SK-N-SH (cell line): ENCODE measurements at regions not wholly inside any gene's neighbourhood (a gene's known extent, or its start where the extent isn't known, plus 50 kb on each side); places are given as distances from the start of the nearest gene placed in this dataset.

Experiments used
- CTCF ChIA-PET: fragments of 300-600, 350-600 bp; formaldehyde crosslinking; extraction: SDS; loops from one replicate; lab custom pipeline; 2021; lab: Yijun Ruan, JAX
- POLR2A ChIA-PET: fragments of 350-600 bp; sonication (Branson Sonifier 250); formaldehyde crosslinking; extraction: SDS; loops from one replicate; lab custom pipeline; 2020; ENCODE audit warnings: antibody characterized with exemption, inconsistent platforms; lab: Yijun Ruan, JAX
- DNase-seq: peaks from one replicate; pipeline ENCODE4 v3.0.0; 2012
- H2AFZ ChIP-seq: fragments of 200-600 bp; sonication (generic); 2 replicates; pipeline ENCODE4 v1.8.1; 2016; ENCODE audit warnings: antibody characterized with exemption, mild to moderate bottlenecking, low read depth
- H3F3A ChIP-seq: fragments of 200-600 bp; sonication (generic); replicated peaks from 2 replicates; pipeline ENCODE3; 2016; ENCODE audit warnings: antibody characterized with exemption, mild to moderate bottlenecking; ENCODE audit not compliant: insufficient read depth
- H3K27ac ChIP-seq, 2 experiments: fragments of 200-500 bp in 1 of 2; fragments of 200-600 bp in 1 of 2; sonication (Bioruptor generic) in 1 of 2; sonication (generic), shearing (Covaris generic) in 1 of 2; 2 replicates each; pipeline versions ENCODE4 v1.5.1 to v1.6.1; 2014 to 2016; ENCODE audit warnings: low read depth in 2 of 2, inconsistent platforms in 1 of 2, low read length in 1 of 2, mild to moderate bottlenecking in 1 of 2, mixed read lengths in 1 of 2
- H3K27me3 ChIP-seq: fragments of 200-600 bp; sonication (generic), shearing (Covaris generic); 2 replicates; pipeline ENCODE4 v1.6.1; 2016; ENCODE audit warnings: mixed run types; ENCODE audit not compliant: insufficient read depth
- H3K36me3 ChIP-seq, 2 experiments: fragments of 200-500 bp in 1 of 2; fragments of 200-600 bp in 1 of 2; sonication (Bioruptor generic) in 1 of 2; sonication (generic) in 1 of 2; replicated peaks in 1 of 2; 2 replicates each; pipeline versions ENCODE3 to v1.5.1; 2014 to 2016; ENCODE audit warnings: low read length in 1 of 2, mild to moderate bottlenecking in 1 of 2; ENCODE audit not compliant: insufficient read depth in 2 of 2, control insufficient read depth in 1 of 2
- H3K4me1 ChIP-seq, 2 experiments: fragments of 200-500 bp in 1 of 2; fragments of 200-600 bp in 1 of 2; sonication (Bioruptor generic) in 1 of 2; sonication (generic), shearing (Covaris generic) in 1 of 2; 2 replicates each; pipeline versions ENCODE4 v1.5.1 to v1.6.1; 2014 to 2016; ENCODE audit warnings: low read depth in 1 of 2, low read length in 1 of 2, mixed run types in 1 of 2; ENCODE audit not compliant: insufficient read depth in 2 of 2, control insufficient read depth in 1 of 2
- H3K4me2 ChIP-seq: fragments of 200-600 bp; sonication (generic), shearing (Covaris generic); 2 replicates; pipeline ENCODE4 v1.6.1; 2017; ENCODE audit warnings: mixed run types
- H3K4me3 ChIP-seq, 2 experiments: fragments of 200-500 bp in 1 of 2; fragments of 200-600 bp in 1 of 2; sonication (Bioruptor generic) in 1 of 2; sonication (generic), shearing (Covaris generic) in 1 of 2; 2 replicates each; pipeline versions ENCODE4 v1.5.1 to v1.8.1; 2014 to 2016; ENCODE audit warnings: low read depth in 2 of 2, inconsistent platforms in 1 of 2, low read length in 1 of 2, mild to moderate bottlenecking in 1 of 2, mixed read lengths in 1 of 2, moderate library complexity in 1 of 2
- H3K79me2 ChIP-seq: fragments of 200-600 bp; sonication (generic); 2 replicates; pipeline ENCODE4 v1.8.1; 2017; ENCODE audit warnings: mild to moderate bottlenecking; ENCODE audit not compliant: insufficient read depth
- H3K9ac ChIP-seq: fragments of 200-600 bp; sonication (generic); 2 replicates; pipeline ENCODE4 v1.6.1; 2017; ENCODE audit warnings: mixed run types
- H3K9me2 ChIP-seq: fragments of 200-600 bp; sonication (generic); 2 replicates; pipeline ENCODE4 v1.6.1; 2017; ENCODE audit warnings: mixed run types
- H3K9me3 ChIP-seq: fragments of 200-600 bp; sonication (generic); 2 replicates; pipeline ENCODE4 v1.6.1; 2017; ENCODE audit warnings: mixed run types, mild to moderate bottlenecking, moderate library complexity
- H4K20me1 ChIP-seq: fragments of 200-600 bp; sonication (generic); 2 replicates; pipeline ENCODE4 v1.6.1; 2017; ENCODE audit warnings: mild to moderate bottlenecking, mixed run types; ENCODE audit not compliant: insufficient read depth
- FOSL2 ChIP-seq: IDR thresholded peaks from 2 replicates; pipeline ENCODE4 v1.4.0; 2012; ENCODE audit warnings: low read depth, mild to moderate bottlenecking, moderate library complexity, borderline replicate concordance
- FOXM1 ChIP-seq: IDR thresholded peaks from 2 replicates; pipeline ENCODE4 v1.4.0; 2012; ENCODE audit warnings: low read depth, mild to moderate bottlenecking
- GABPA ChIP-seq: IDR thresholded peaks from 2 replicates; pipeline ENCODE4 v1.4.0; 2012; ENCODE audit warnings: low read depth, mild to moderate bottlenecking
- GATA2 ChIP-seq: sonication (generic); formaldehyde crosslinking; IDR thresholded peaks from 2 replicates; pipeline ENCODE4 v1.5.0; 2020; ENCODE audit warnings: mild to moderate bottlenecking, missing genetic modification reagents
- IRF3 ChIP-seq: fragments of 150-350 bp; IDR thresholded peaks from 2 replicates; pipeline ENCODE4 v1.6.1; 2016; ENCODE audit warnings: mild to moderate bottlenecking, low read depth, low read length
- JUND ChIP-seq: IDR thresholded peaks from 2 replicates; pipeline ENCODE4 v1.4.0; 2012
- MAX ChIP-seq: IDR thresholded peaks from 2 replicates; pipeline ENCODE4 v1.4.0; 2012; ENCODE audit warnings: low read depth
- MEF2A ChIP-seq: IDR thresholded peaks from 2 replicates; pipeline ENCODE4 v1.4.0; 2012; ENCODE audit warnings: low read depth, borderline replicate concordance
- MXI1 ChIP-seq: IDR thresholded peaks from 2 replicates; pipeline ENCODE4 v1.6.1; 2012; ENCODE audit warnings: mild to moderate bottlenecking, low read depth, low read length, improper control_type of control experiment
- NRF1 ChIP-seq: IDR thresholded peaks from 2 replicates; pipeline ENCODE4 v1.6.1; 2012; ENCODE audit warnings: low read depth, mild to moderate bottlenecking, low read length
- PBX3 ChIP-seq: IDR thresholded peaks from 2 replicates; pipeline ENCODE4; 2012
- RCOR1 ChIP-seq: fragments of 150-350 bp; IDR thresholded peaks from 2 replicates; pipeline ENCODE4 v1.6.1; 2017; ENCODE audit warnings: antibody characterized with exemption, low read length
- SMC3 ChIP-seq: IDR thresholded peaks from 2 replicates; pipeline ENCODE4 v1.6.1; 2012; ENCODE audit warnings: low read depth, low read length, improper control_type of control experiment
- TEAD4 ChIP-seq: IDR thresholded peaks from 2 replicates; pipeline ENCODE4 v1.4.0; 2012; ENCODE audit warnings: mild to moderate bottlenecking, borderline replicate concordance; ENCODE audit not compliant: insufficient read depth
- USF1 ChIP-seq: IDR thresholded peaks from 2 replicates; pipeline ENCODE4 v1.4.0; 2012; ENCODE audit warnings: low read depth, borderline replicate concordance
- USF2 ChIP-seq: fragments of 150-350 bp; IDR thresholded peaks from 2 replicates; pipeline ENCODE4 v1.6.1; 2017; ENCODE audit warnings: antibody characterized with exemption, low read length, low read depth, borderline replicate concordance
- WGBS: methylation state at CpG from one replicate; pipeline ENCODE4 v1.1.6; 2017; ENCODE audit warnings: low lambda C conversion rate; 5-methylcytosine and 5-hydroxymethylcytosine counted together

- H3K4me1 ChIP-seq: no peaks in the 10 kb centered on the region; a peak in 1 of 4 replicates
- TF ChIP-seq RCOR1 (no peak), FOSL2 (no peak), TEAD4 (no peak), PBX3 (no peak), GATA2 (CRISPR knock-in tag) (no peak), FOXM1 (no peak), GABPA (no peak), MEF2A (no peak), USF1 (no peak), JUND (no peak), MXI1 (no peak), MAX (no peak), IRF3 (no peak), SMC3 (no peak), NRF1 (no peak), USF2 (no peak)
- H2AFZ ChIP-seq: no peak overlapping the region; the same call in 1 of the 2 replicates
- no peaks in the 10 kb centered on the region for H3K79me2 ChIP-seq
- no peaks in the 10 kb centered on the region for H3K36me3 ChIP-seq
- H3F3A ChIP-seq: no peaks in the 10 kb centered on the region
- no peaks in the 10 kb centered on the region; the same call in 1 of the 2 replicates for H3K9me2 ChIP-seq
- POLR2A ChIA-PET: no interaction called here
- no peaks in the 10 kb centered on the region for H4K20me1 ChIP-seq
- no peak overlapping the region for H3K4me2 ChIP-seq
- no peak overlapping the region for H3K27ac ChIP-seq
- H3K9me3 ChIP-seq: 0 out of 2 replicates have a peak, but pooled peaks cover 6% of the 10 kb centered on the region
- WGBS: 10% methylated on average over 2 of the region's 2 CpGs
- H3K9ac ChIP-seq: no peak overlapping the region
- no peak overlapping the region for H3K4me3 ChIP-seq
- CTCF ChIA-PET: no interaction called here
- H3K27me3 ChIP-seq: no peaks in the 10 kb centered on the region
- DNase-seq: no peak
Measured at GRCh38 chr7:9582824-9583223, 1149.4 kb downstream of the NXPH1 start.
